MG63 (cell line): ENCODE measurements at regions not wholly inside any gene's neighbourhood (a gene's known extent, or its start where the extent isn't known, plus 50 kb on each side); places are given as distances from the start of the nearest gene placed in this dataset.

Source experiments
- DNase-seq: peaks from one replicate; pipeline ENCODE4 v3.0.0-alpha.2; 2020
- H3K27me3 ChIP-seq: fragments of 250-450 bp; sonication (Bioruptor Pico); 2 replicates; pipeline ENCODE4 v1.5.1; 2020; ENCODE audit warnings: mild to moderate bottlenecking, moderate library complexity
- H3K36me3 ChIP-seq: fragments of 250-450 bp; sonication (Bioruptor Pico); 2 replicates; pipeline ENCODE4 v1.5.1; 2020; ENCODE audit warnings: mild to moderate bottlenecking, moderate library complexity
- H3K4me3 ChIP-seq: fragments of 250-450 bp; sonication (Bioruptor Pico); 2 replicates; pipeline ENCODE4 v1.5.1; 2020; ENCODE audit warnings: mild to moderate bottlenecking, moderate library complexity
- H3K9me3 ChIP-seq: fragments of 250-450 bp; sonication (Bioruptor Pico); 2 replicates; pipeline ENCODE4 v1.5.1; 2020; ENCODE audit warnings: mild to moderate bottlenecking, moderate library complexity

DNA sequence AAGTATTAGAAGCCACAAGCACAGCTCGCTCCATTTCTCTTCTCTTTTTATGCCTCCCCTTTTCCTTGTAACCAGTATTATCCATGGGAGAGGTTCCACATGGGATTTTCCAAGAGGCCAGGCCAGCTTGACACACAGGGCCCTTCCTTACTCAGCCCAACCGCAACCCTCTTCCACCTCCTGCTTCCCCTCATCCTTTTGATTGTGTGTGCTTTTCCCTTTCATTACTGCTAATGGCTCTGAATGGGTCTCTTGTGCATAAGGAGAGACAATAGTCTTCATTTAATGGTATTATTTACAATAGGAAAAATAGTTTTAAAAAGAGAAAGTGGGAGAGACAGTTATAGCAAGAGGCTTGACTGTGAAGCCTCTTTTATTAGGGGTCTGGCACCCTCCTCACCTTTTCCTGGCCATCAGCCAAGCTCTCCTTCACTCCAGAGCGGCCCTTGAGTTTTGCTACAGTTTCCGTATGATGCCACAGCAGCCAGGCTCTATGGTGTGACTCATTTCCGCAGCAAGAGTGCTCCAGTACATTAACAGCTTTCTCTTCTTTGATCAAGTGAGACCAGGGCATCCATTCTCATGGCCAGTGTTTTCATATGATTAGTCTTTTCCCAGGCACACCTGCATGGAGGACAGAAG is 579.5 kb downstream of the TFAP2B start:
- no peaks in the 10 kb centered on the region for H3K9me3 ChIP-seq
- DNase-seq, result no peak
- no peak overlapping the region for H3K4me3 ChIP-seq
- H3K36me3 ChIP-seq, result no peaks in the 10 kb centered on the region
- no peaks in the 10 kb centered on the region for H3K27me3 ChIP-seq

DNA sequence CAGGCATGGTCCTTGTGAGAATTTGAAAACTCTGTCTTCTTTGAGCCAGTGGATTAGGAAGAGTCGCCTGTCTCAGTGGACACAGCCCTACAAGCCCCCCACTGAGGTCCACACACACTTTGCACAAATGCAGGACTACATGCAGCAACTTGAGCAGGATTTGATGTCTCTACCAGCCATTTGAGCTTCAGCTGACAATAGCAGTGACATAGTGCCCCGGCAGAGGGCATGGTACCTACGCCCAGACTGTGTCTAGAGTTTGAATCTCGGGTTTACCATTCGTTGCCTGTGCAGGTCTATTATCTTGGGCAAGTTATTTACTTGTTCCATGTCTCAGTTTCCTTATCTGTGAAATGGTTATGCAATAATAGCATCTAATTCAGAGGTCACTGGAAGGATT is 580.1 kb downstream of the TFAP2B start:
- DNase-seq, result peak; percentile 5

DNA sequence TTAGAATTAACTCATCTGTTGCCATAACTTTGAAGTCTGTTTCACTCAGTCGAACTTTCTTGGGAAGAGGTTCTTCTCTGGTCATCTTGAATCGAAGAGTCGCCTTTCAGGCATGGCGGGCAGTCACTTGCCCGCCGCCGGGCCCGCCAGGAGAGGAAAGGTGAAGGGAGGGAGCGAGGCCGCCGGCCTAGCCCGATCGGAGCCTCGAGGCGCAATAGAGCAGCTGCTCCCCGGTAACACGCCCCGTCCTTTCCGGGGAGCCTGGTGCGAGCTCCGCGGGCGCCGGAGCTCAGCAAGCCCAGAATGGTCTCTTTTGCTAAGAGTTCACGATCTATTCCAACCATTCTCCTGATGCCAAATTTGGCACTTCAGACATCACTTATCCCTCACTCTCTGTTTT is 591.8 kb downstream of the TFAP2B start:
- H3K27me3 ChIP-seq, result no peaks in the 10 kb centered on the region
- no peaks in the 10 kb centered on the region for H3K9me3 ChIP-seq
- no peaks in the 10 kb centered on the region for H3K36me3 ChIP-seq
- no peak overlapping the region for H3K4me3 ChIP-seq
- no peak for DNase-seq

More for the DNA sequence above, 580.1 kb downstream of the TFAP2B start:
- no peaks in the 10 kb centered on the region for H3K36me3 ChIP-seq
- H3K9me3 ChIP-seq, result no peaks in the 10 kb centered on the region
- H3K4me3 ChIP-seq, result no peak overlapping the region
- H3K27me3 ChIP-seq, result no peaks in the 10 kb centered on the region

DNA sequence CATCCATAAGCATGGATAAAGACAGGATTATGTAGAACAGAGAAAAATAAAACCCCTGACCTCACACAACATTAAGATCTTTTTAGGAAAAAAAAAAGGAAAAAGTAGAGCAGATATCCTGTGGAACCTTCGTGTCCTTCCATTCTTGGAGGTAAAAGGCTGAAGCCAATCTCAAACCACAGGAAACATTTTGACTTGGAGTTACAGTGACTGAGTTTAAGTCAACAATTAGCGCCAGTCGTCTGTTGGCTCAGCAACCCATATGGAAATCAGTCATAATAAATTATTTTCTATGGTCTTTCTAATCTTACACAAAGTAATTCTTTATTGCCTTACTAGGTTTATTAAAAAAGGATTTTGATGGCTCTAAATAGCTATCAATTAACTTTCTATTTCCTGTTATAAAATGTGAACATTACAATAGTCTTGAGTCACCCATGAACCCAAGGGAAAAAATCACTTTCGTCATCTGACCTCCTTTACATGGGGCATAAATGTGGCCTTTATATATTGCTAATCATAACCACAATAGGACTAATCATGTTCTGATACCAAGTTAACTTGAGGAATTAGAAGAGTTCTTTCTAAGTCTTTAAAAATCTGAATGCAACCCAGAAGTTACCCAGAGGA is 592.9 kb downstream of the TFAP2B start:
- Histone ChIP-seq H3K27me3 (no peaks in the 10 kb centered on the region), H3K9me3 (no peaks in the 10 kb centered on the region), H3K36me3 (no peaks in the 10 kb centered on the region), H3K4me3 (no peak overlapping the region)
- no peak for DNase-seq

DNA sequence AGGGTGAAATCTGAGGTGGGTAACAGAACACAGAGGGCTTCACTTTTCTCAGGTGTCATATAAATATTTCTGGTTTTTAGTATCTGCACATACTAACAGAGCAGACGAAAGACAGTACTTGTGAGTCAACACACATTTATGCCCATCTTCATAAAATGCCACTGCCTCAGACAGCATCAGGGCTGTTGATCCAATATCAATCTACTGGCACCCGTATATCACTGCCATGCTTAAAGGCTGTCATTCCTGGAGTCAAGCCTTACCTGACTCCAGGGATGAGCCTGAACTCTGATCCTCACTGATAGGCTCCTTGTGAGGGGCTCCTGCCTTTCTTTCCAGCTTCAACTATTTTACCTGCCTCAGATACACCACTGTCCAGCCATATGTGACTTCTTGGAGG is 595.7 kb downstream of the TFAP2B start:
- H3K27me3 ChIP-seq, result no peaks in the 10 kb centered on the region
- H3K4me3 ChIP-seq, result no peak overlapping the region
- H3K9me3 ChIP-seq, result no peaks in the 10 kb centered on the region
- no peak for DNase-seq
- no peaks in the 10 kb centered on the region for H3K36me3 ChIP-seq

DNA sequence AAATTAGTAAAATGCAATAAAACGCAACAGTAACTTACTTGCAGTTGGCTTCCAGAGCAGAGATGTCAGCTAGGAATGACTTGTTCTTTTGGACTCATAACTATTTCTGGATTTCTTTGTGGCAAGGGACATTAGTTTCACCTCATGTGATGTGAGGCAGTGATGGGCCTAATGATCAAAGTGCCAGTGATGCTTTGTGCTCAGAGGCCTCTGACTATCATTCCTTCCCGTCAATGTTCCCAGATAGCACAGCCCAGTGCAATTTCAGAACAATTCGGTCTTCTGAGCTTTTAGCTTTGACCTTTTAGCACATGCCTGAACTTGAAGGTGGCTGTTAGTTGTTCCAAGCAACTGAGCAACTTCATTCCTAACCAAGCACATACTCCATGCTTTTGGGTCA is 596.8 kb downstream of the TFAP2B start:
- Histone ChIP-seq H3K9me3 (no peaks in the 10 kb centered on the region), H3K4me3 (no peak overlapping the region), H3K36me3 (no peaks in the 10 kb centered on the region), H3K27me3 (no peaks in the 10 kb centered on the region)
- no peak for DNase-seq

DNA sequence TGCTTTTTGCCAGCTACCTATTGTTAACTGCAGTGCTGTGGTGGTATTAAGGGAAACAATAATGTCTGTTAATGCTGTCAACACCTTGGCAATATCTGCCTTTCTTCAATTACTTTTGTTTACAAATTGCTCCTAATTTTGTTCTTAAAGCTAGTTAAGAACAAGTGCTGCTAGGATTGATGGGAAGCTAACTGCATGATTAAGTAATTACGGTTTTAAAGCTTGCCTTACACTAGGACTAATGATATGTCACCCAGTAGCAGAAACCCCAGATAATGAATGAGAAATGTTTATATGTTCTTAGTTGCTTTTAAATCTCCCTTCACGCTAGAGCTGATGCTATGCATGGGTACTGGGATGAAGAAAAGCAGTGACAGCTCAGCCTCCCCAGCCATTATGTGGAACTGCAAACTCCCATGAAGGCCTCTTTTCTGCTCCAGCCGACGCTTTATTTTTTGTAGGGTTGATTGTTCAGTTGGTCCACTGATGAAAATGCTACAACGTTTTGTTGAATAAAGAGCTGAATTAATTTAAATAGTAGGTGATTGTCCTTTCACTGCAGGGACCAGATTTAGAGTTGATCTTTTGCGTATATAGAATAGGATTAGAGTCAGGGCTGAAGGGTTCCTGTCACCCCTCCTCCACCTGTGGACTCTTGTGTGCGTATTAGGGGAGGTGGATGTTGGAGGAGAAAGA is 610.5 kb downstream of the TFAP2B start:
- Histone ChIP-seq H3K27me3 (no peaks in the 10 kb centered on the region), H3K4me3 (no peak overlapping the region), H3K36me3 (no peaks in the 10 kb centered on the region), H3K9me3 (no peaks in the 10 kb centered on the region)
- no peak for DNase-seq

DNA sequence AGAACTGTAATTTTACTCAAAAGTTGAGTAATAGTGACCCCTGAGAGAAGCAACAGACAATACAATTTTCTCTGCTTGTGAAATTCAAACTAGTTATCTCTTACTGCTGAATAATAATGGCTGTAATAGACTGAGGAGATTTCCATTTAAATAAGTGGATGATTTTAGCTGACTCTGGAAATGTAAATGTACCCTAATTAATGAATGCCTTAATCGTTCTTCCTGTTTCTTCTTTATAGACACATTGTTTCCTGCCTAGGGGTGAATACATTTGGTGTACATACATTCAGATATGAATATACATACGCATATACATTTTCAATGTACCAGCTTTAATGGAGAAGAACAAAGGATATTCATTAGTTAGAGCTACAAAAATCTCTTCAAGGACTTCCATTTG is 611.9 kb downstream of the TFAP2B start:
- no peaks in the 10 kb centered on the region for H3K36me3 ChIP-seq
- H3K27me3 ChIP-seq, result no peaks in the 10 kb centered on the region
- no peak overlapping the region for H3K4me3 ChIP-seq
- H3K9me3 ChIP-seq, result no peaks in the 10 kb centered on the region
- no peak for DNase-seq

DNA sequence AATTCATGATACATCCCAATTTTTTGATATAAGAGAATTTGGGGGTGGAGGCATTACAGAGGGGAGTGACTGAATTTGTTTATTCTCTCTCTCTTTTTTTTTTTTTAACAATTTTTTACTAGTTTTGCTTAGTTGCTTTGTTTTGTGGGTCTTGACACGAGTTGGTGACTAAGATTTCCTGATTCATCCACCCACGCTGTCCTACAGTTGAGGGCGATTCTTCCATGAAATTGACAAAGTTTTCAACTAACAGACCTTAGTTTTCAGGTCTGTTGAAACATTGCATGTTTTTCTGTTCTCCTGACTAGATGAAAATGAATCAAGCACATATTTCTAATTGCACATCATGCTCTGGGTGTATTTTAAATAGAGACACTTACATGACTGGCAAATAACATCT is 613.8 kb downstream of the TFAP2B start:
- H3K4me3 ChIP-seq, result no peak overlapping the region
- H3K27me3 ChIP-seq, result no peaks in the 10 kb centered on the region
- no peak for DNase-seq
- H3K9me3 ChIP-seq, result no peaks in the 10 kb centered on the region
- no peaks in the 10 kb centered on the region for H3K36me3 ChIP-seq

DNA sequence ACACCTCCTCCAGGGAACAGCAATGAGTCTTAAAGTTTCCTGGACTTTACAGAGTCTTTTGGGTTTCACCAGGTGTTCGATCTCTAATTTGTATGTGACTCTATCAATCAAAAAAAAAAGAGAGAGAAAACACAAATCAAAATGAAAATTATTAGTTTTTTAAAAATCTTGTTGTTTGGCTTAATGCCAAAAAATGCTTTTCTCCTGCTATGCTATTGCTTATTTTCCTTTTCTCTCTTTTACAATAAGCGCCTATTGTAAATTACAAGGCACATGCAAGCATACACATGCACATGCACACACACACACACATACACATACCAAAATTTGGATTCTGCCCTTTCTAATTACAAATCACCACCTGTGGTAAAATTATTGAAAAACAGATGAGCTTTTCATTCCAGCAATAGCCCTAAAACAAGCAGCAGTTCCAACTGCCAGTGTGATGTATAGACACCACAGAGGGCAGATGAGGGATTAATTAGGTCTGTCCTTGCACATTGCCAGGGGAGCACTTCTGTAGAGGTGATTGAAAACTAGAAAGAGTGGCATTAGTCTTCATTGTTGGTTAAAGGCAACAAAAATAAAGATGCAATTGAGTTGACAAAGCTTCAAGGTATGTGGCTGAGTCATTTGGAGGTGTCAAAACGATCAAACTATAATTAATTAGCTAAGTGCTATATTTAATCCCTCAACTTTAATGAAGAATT is 631.7 kb downstream of the TFAP2B start:
- Histone ChIP-seq H3K36me3 (no peaks in the 10 kb centered on the region), H3K9me3 (no peaks in the 10 kb centered on the region), H3K4me3 (no peak overlapping the region), H3K27me3 (no peaks in the 10 kb centered on the region)
- DNase-seq, result no peak

DNA sequence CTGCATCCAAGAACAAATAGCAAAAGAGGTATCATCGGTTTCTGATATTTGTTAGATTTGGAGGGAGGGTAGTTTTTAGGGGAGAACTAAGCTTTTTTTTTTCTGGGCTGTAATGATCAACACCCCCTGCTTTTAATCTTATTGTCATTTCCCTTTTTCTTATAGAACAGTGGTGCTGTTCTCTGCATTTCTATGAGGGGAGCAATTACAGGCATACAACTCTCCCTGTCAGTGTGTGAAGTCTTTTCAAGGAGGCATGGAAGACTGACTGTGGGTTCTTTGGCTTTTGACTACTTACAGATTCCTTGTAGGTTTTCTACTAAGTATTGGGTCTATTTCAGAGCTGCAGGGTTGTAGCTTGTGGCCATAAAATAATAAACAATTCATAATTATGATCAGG is 632.3 kb downstream of the TFAP2B start:
- no peak for DNase-seq
- H3K4me3 ChIP-seq, result no peak overlapping the region
- no peaks in the 10 kb centered on the region for H3K36me3 ChIP-seq
- no peaks in the 10 kb centered on the region for H3K9me3 ChIP-seq
- H3K27me3 ChIP-seq, result no peaks in the 10 kb centered on the region

DNA sequence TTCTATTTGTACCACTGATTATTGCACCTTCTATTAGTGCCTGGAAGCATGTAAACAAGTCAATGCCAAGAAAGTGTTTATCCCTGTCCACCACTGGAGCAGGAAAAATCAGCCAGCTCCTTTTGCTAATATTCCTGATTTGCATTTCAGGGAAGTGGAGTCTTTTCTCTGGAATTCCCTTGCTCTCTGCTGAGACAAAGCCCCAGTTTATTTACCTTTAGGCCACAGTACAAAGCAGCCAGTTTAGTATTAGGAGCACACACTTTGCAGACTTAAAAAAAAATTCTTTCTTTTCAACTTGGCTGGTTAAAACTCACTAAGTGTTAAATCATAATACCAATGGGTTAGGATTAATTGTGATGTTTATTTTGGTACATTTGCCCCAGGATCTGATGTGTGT is 631.1 kb downstream of the PKHD1 start:
- DNase-seq, result no peak
- no peaks in the 10 kb centered on the region for H3K27me3 ChIP-seq
- H3K4me3 ChIP-seq, result no peak overlapping the region
- no peaks in the 10 kb centered on the region for H3K9me3 ChIP-seq
- no peaks in the 10 kb centered on the region for H3K36me3 ChIP-seq

DNA sequence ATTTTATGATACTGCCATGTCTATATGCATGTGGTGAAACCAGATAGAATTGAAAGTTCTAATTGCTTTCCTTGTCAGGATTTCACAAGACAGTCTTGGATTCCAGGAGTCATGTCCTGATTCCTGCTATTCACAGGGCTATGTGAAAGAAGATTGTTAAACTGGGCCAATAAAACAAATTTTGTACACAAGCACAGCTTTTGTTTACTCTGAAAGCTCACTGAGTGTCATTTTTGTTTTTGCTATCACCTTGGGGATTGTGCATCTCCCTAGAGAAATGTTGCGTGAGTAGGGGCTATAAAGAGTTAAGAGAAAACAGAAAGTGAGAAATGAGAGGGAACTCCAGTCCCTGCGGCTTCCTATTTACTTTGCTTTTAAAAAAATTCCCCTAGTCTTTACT is 627.5 kb downstream of the PKHD1 start:
- H3K27me3 ChIP-seq, result no peaks in the 10 kb centered on the region
- no peak for DNase-seq
- no peaks in the 10 kb centered on the region for H3K9me3 ChIP-seq
- no peaks in the 10 kb centered on the region for H3K36me3 ChIP-seq
- H3K4me3 ChIP-seq, result no peak overlapping the region

DNA sequence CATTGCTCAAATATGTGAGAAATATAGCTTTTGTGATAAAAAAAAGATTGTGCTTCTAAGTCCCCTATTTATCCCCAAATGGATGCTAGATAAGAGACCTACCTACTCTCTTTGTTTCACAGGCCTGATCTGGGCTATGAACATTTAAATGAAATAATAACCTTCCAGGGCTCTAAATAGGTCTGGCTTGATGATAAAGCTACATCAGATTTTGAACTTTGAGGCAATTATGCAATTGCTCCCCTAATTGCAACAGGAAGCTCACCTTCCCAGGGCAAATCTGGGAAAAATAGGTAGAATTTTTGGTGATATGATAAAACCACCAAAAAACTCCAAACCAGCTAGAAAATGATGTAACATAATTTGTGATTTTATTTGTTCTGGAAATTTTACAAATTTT is 624.5 kb downstream of the PKHD1 start:
- Histone ChIP-seq H3K9me3 (no peaks in the 10 kb centered on the region), H3K4me3 (no peak overlapping the region), H3K36me3 (no peaks in the 10 kb centered on the region), H3K27me3 (no peaks in the 10 kb centered on the region)
- no peak for DNase-seq

DNA sequence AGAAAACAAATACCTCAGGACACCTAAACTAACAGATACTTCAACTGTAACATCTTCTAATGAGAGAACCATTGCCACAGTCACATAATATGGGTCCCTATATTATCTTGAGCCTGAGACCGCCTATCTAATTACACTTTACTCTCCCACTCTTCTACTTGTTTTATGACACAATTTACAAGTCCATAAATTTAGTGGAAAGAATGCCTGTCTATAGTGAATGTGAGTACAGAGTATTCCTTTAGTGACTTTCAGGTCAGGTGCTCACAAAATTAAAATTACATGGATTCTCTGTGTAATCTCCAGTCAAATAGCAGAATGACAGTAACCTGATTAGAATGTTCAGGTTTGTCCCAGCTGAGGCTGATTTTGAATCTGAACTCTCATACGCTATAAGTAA is 624.1 kb downstream of the PKHD1 start:
- Histone ChIP-seq H3K9me3 (no peaks in the 10 kb centered on the region), H3K27me3 (no peaks in the 10 kb centered on the region), H3K36me3 (no peaks in the 10 kb centered on the region), H3K4me3 (no peak overlapping the region)
- no peak for DNase-seq

DNA sequence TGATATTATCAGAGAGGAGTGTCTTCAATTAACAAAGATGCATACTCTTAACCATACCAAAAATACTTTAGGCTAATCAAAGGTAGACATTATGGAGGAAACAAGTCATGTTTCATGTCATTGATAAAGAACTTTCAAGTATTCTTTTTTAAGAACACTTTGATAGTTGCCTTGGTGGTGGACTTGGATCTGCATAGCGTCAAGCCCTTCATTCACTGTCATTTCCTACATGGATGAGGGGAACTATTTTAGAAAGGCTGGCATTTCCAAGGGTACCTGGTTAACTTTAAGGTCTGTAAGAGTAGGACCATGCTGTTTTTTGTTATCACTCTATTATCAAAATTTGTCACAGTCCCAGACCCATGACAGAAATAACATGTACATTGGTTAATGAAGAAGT is 622.5 kb downstream of the PKHD1 start:
- no peaks in the 10 kb centered on the region for H3K27me3 ChIP-seq
- no peaks in the 10 kb centered on the region for H3K36me3 ChIP-seq
- DNase-seq, result no peak
- H3K4me3 ChIP-seq, result no peak overlapping the region
- no peaks in the 10 kb centered on the region for H3K9me3 ChIP-seq

DNA sequence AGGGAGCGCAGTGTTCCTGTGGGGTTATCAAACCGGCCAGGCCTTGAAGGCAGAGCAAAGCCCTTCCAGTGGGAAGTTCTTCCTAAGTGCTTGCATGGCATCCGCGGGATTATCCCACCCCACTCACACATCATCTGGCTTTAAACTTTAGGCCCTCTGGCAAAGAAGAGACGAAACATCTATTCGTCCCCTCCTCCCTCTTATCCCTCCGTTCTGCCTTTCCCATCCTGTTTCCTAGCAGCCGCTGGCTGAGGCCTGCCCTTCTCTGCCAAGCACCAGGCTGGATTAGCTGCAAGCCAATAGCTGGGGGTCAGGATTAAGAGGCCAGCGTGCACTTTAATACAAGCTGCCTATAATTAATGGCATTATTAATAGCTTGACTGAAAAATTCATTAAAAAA is 621.0 kb downstream of the PKHD1 start:
- Histone ChIP-seq H3K4me3 (no peak overlapping the region), H3K36me3 (no peaks in the 10 kb centered on the region), H3K9me3 (no peaks in the 10 kb centered on the region), H3K27me3 (no peaks in the 10 kb centered on the region)
- DNase-seq, result no peak
